ENCODE measurements at regions not wholly inside any gene's neighbourhood (a gene's known extent, or its start where the extent isn't known, plus 50 kb on each side); places are given as distances from the start of the nearest gene placed in this dataset.

GRCh38 chr5:60489856-60490255 is 210.1 kb downstream of the DEPDC1B start:
- no peaks in the 10 kb centered on the region for H3K4me1 Mint-ChIP-seq
- Histone ChIP-seq H3K4me1 (ENCODE audit: control insufficient read depth in 2 of 2, insufficient read depth in 2 of 2, low read length in 2 of 2) (no peaks in the 10 kb centered on the region), H3K27ac (ENCODE audit: low read depth, low read length) (no peak overlapping the region), H3K27me3 (ENCODE audit: control insufficient read depth in 2 of 2, insufficient read depth in 2 of 2, low read length in 2 of 2) (no peaks in the 10 kb centered on the region), H3K9me3 (ENCODE audit: control insufficient read depth in 2 of 3, low read length in 3 of 3) (no peaks in the 10 kb centered on the region), H3K36me3 (ENCODE audit: control insufficient read depth in 2 of 3, insufficient read depth in 3 of 3, low read length in 3 of 3) (no peaks in the 10 kb centered on the region), H3K4me3 (ENCODE audit: low read length) (no peak overlapping the region)
- H3K36me3 Mint-ChIP-seq: no peaks in the 10 kb centered on the region
- ATAC-seq: no peak
- peaks cover 0 to 4% (median 0%) of the 10 kb centered on the region in 11 donors for H3K9me3 Mint-ChIP-seq
- CTCF ChIA-PET: no interaction called here
- no peak overlapping the region for H3K4me3 Mint-ChIP-seq
- H3K27ac Mint-ChIP-seq: no peak overlapping the region
- POLR2A ChIA-PET: no interaction called here
- intact Hi-C loops (cut with micrococcal nuclease): no loop called here
- peaks cover 0 to 7% (median 0%) of the 10 kb centered on the region in 5 donors for H3K27me3 Mint-ChIP-seq
- no peak for DNase-seq

GRCh38 chr5:60489377-60489776 is 210.6 kb downstream of the DEPDC1B start:
- DNase-seq (no peak), ATAC-seq (no peak)
- Mint-ChIP-seq H3K9me3 (peaks cover 0 to 4% (median 0%) of the 10 kb centered on the region in 11 donors), H3K4me1 (no peaks in the 10 kb centered on the region), H3K36me3 (no peaks in the 10 kb centered on the region), H3K27ac (no peak overlapping the region), H3K4me3 (no peak overlapping the region), H3K27me3 (peaks cover 0 to 7% (median 0%) of the 10 kb centered on the region in 5 donors)
- Histone ChIP-seq H3K9me3 (ENCODE audit: control insufficient read depth in 2 of 3, low read length in 3 of 3) (no peaks in the 10 kb centered on the region), H3K27me3 (ENCODE audit: control insufficient read depth in 2 of 2, insufficient read depth in 2 of 2, low read length in 2 of 2) (no peaks in the 10 kb centered on the region), H3K4me1 (ENCODE audit: control insufficient read depth in 2 of 2, insufficient read depth in 2 of 2, low read length in 2 of 2) (no peaks in the 10 kb centered on the region), H3K4me3 (ENCODE audit: low read length) (no peak overlapping the region), H3K27ac (ENCODE audit: low read depth, low read length) (no peak overlapping the region), H3K36me3 (ENCODE audit: control insufficient read depth in 2 of 3, insufficient read depth in 3 of 3, low read length in 3 of 3) (no peaks in the 10 kb centered on the region)
- intact Hi-C loops (cut with micrococcal nuclease): no loop called here
- POLR2A ChIA-PET: no interaction called here
- CTCF ChIA-PET: no interaction called here

GRCh38 chr5:60488466-60489130 is 211.4 kb downstream of the DEPDC1B start:
- intact Hi-C loops (cut with micrococcal nuclease): no loop called here
- H3K4me1 ChIP-seq (ENCODE audit: control insufficient read depth in 2 of 2, insufficient read depth in 2 of 2, low read length in 2 of 2): no peaks in the 10 kb centered on the region
- H3K36me3 ChIP-seq (ENCODE audit: control insufficient read depth in 2 of 3, insufficient read depth in 3 of 3, low read length in 3 of 3): no peaks in the 10 kb centered on the region
- no peak for ATAC-seq
- no peaks in the 10 kb centered on the region for H3K27me3 ChIP-seq (ENCODE audit: control insufficient read depth in 2 of 2, insufficient read depth in 2 of 2, low read length in 2 of 2)
- no peaks in the 10 kb centered on the region for H3K36me3 Mint-ChIP-seq
- no peak overlapping the region for H3K27ac Mint-ChIP-seq
- CTCF ChIA-PET: no interaction called here
- no peak overlapping the region for H3K4me3 Mint-ChIP-seq
- peaks cover 0 to 7% (median 0%) of the 10 kb centered on the region in 5 donors for H3K27me3 Mint-ChIP-seq
- H3K9me3 Mint-ChIP-seq: peaks cover 0 to 2% (median 0%) of the 10 kb centered on the region in 11 donors
- H3K27ac ChIP-seq (ENCODE audit: low read depth, low read length): no peak overlapping the region
- H3K4me3 ChIP-seq (ENCODE audit: low read length): no peak overlapping the region
- H3K9me3 ChIP-seq (ENCODE audit: control insufficient read depth in 2 of 3, low read length in 3 of 3): no peaks in the 10 kb centered on the region
- no peaks in the 10 kb centered on the region for H3K4me1 Mint-ChIP-seq
- POLR2A ChIA-PET: no interaction called here
- no peak for DNase-seq

GRCh38 chr5:60487885-60488442 is 212.0 kb downstream of the DEPDC1B start:
- H3K27me3 ChIP-seq (ENCODE audit: control insufficient read depth in 2 of 2, insufficient read depth in 2 of 2, low read length in 2 of 2): no peaks in the 10 kb centered on the region
- H3K27ac ChIP-seq (ENCODE audit: low read depth, low read length): no peak overlapping the region
- Mint-ChIP-seq H3K27me3 (peaks cover 0 to 7% (median 0%) of the 10 kb centered on the region in 5 donors), H3K4me3 (no peak overlapping the region), H3K27ac (no peak overlapping the region), H3K9me3 (peaks cover 0 to under 1% (median 0%) of the 10 kb centered on the region in 11 donors), H3K36me3 (no peaks in the 10 kb centered on the region), H3K4me1 (no peaks in the 10 kb centered on the region)
- intact Hi-C loops (cut with micrococcal nuclease): no loop called here
- no peaks in the 10 kb centered on the region for H3K36me3 ChIP-seq (ENCODE audit: control insufficient read depth in 2 of 3, insufficient read depth in 3 of 3, low read length in 3 of 3)
- ATAC-seq (no peak), DNase-seq (no peak)
- CTCF ChIA-PET: no interaction called here
- no peaks in the 10 kb centered on the region for H3K9me3 ChIP-seq (ENCODE audit: control insufficient read depth in 2 of 3, low read length in 3 of 3)
- no peak overlapping the region for H3K4me3 ChIP-seq (ENCODE audit: low read length)
- no peaks in the 10 kb centered on the region for H3K4me1 ChIP-seq (ENCODE audit: control insufficient read depth in 2 of 2, insufficient read depth in 2 of 2, low read length in 2 of 2)
- POLR2A ChIA-PET: no interaction called here

GRCh38 chr5:60487476-60487875 is 212.5 kb downstream of the DEPDC1B start:
- H3K4me3 ChIP-seq (ENCODE audit: low read length): no peak overlapping the region
- ChIA-PET POLR2A (no interaction called here), CTCF (no interaction called here)
- no peaks in the 10 kb centered on the region for H3K36me3 ChIP-seq (ENCODE audit: control insufficient read depth in 2 of 3, insufficient read depth in 3 of 3, low read length in 3 of 3)
- intact Hi-C loops (cut with micrococcal nuclease): no loop called here
- no peak overlapping the region for H3K4me3 Mint-ChIP-seq
- peaks cover 0 to 7% (median 0%) of the 10 kb centered on the region in 5 donors for H3K27me3 Mint-ChIP-seq
- H3K27me3 ChIP-seq (ENCODE audit: control insufficient read depth in 2 of 2, insufficient read depth in 2 of 2, low read length in 2 of 2): no peaks in the 10 kb centered on the region
- no peak for ATAC-seq
- H3K36me3 Mint-ChIP-seq: no peaks in the 10 kb centered on the region
- no peaks in the 10 kb centered on the region for H3K9me3 ChIP-seq (ENCODE audit: control insufficient read depth in 2 of 3, low read length in 3 of 3)
- no peaks in the 10 kb centered on the region for H3K4me1 Mint-ChIP-seq
- no peak overlapping the region for H3K27ac Mint-ChIP-seq
- H3K27ac ChIP-seq (ENCODE audit: low read depth, low read length): no peak overlapping the region
- no peak for DNase-seq
- H3K9me3 Mint-ChIP-seq: no peaks in the 10 kb centered on the region
- H3K4me1 ChIP-seq (ENCODE audit: control insufficient read depth in 2 of 2, insufficient read depth in 2 of 2, low read length in 2 of 2): no peaks in the 10 kb centered on the region

- H3K27ac ChIP-seq (ENCODE audit: low read depth, low read length): no peak overlapping the region
- H3K36me3 Mint-ChIP-seq: no peaks in the 10 kb centered on the region
- no peaks in the 10 kb centered on the region for H3K4me1 Mint-ChIP-seq
- intact Hi-C loops (cut with micrococcal nuclease): no loop called here
- peaks cover 0 to 7% (median 0%) of the 10 kb centered on the region in 5 donors for H3K27me3 Mint-ChIP-seq
- H3K36me3 ChIP-seq (ENCODE audit: control insufficient read depth in 2 of 3, insufficient read depth in 3 of 3, low read length in 3 of 3): no peaks in the 10 kb centered on the region
- H3K4me3 Mint-ChIP-seq: no peak overlapping the region
- H3K4me3 ChIP-seq (ENCODE audit: low read length): no peak overlapping the region
- no peak overlapping the region for H3K27ac Mint-ChIP-seq
- no peaks in the 10 kb centered on the region for H3K4me1 ChIP-seq (ENCODE audit: control insufficient read depth in 2 of 2, insufficient read depth in 2 of 2, low read length in 2 of 2)
- H3K9me3 Mint-ChIP-seq: no peaks in the 10 kb centered on the region
- ChIA-PET CTCF (no interaction called here), POLR2A (no interaction called here)
- H3K9me3 ChIP-seq (ENCODE audit: control insufficient read depth in 2 of 3, low read length in 3 of 3): no peaks in the 10 kb centered on the region
- no peak for DNase-seq
- ATAC-seq: no peak
- H3K27me3 ChIP-seq (ENCODE audit: control insufficient read depth in 2 of 2, insufficient read depth in 2 of 2, low read length in 2 of 2): no peaks in the 10 kb centered on the region
Measured at GRCh38 chr5:60485361-60485760, 214.6 kb downstream of the DEPDC1B start.

GRCh38 chr5:60483050-60483449 is 216.9 kb downstream of the DEPDC1B start:
- Histone ChIP-seq H3K27me3 (ENCODE audit: control insufficient read depth in 2 of 2, insufficient read depth in 2 of 2, low read length in 2 of 2) (no peaks in the 10 kb centered on the region), H3K4me3 (ENCODE audit: low read length) (no peak overlapping the region), H3K4me1 (ENCODE audit: control insufficient read depth in 2 of 2, insufficient read depth in 2 of 2, low read length in 2 of 2) (no peaks in the 10 kb centered on the region), H3K36me3 (ENCODE audit: control insufficient read depth in 2 of 3, insufficient read depth in 3 of 3, low read length in 3 of 3) (no peaks in the 10 kb centered on the region), H3K9me3 (ENCODE audit: control insufficient read depth in 2 of 3, low read length in 3 of 3) (no peaks in the 10 kb centered on the region), H3K27ac (ENCODE audit: low read depth, low read length) (no peak overlapping the region)
- H3K4me3 Mint-ChIP-seq: no peak overlapping the region
- DNase-seq: no peak
- H3K27me3 Mint-ChIP-seq: no peaks in the 10 kb centered on the region
- H3K9me3 Mint-ChIP-seq: no peaks in the 10 kb centered on the region
- ChIA-PET CTCF (no interaction called here), POLR2A (no interaction called here)
- no peak for ATAC-seq
- H3K27ac Mint-ChIP-seq: no peak overlapping the region
- no peaks in the 10 kb centered on the region for H3K36me3 Mint-ChIP-seq
- intact Hi-C loops (cut with micrococcal nuclease): no loop called here
- H3K4me1 Mint-ChIP-seq: no peaks in the 10 kb centered on the region
